ENCODE measurements at regions not wholly inside any gene's neighbourhood (a gene's known extent, or its start where the extent isn't known, plus 50 kb on each side); places are given as distances from the start of the nearest gene placed in this dataset.

- no peak for TF ChIP-seq CTCF (conservative IDR thresholded peaks at IDR 0.05; ENCODE audit: low read depth in 2 of 2)
- no peak for TF ChIP-seq EZH2 (IDR thresholded peaks at IDR 0.05; ENCODE audit: low read depth, unreplicated experiment)
- no peak for TF ChIP-seq CREB1 (CRISPR knock-in tag; IDR thresholded peaks at IDR 0.05; ENCODE audit: low read depth)
Measured at GRCh38 chrX:52576946-52577345, 60.1 kb upstream of the XAGE1B start.
